ENCODE measurements at regions not wholly inside any gene's neighbourhood (a gene's known extent, or its start where the extent isn't known, plus 50 kb on each side); places are given as distances from the start of the nearest gene placed in this dataset.

GRCh38 chr22:49507607-49508292 lies 319.9 kb downstream of the BRD1 start:
- Histone ChIP-seq H3K9me3 (peaks cover 0 to 14% of the 10 kb centered on the region in 2 donors), H3K4me3 (no peak overlapping the region), H3K36me3 (no peaks in the 10 kb centered on the region), H3K27ac (no peak overlapping the region), H3K27me3 (no peaks in the 10 kb centered on the region), H3K4me1 (no peaks in the 10 kb centered on the region)
- TF ChIP-seq CTCF (IDR thresholded peaks at IDR 0.05): no peak
- DNase-seq (ENCODE audit: low spot score): no peak

DNA sequence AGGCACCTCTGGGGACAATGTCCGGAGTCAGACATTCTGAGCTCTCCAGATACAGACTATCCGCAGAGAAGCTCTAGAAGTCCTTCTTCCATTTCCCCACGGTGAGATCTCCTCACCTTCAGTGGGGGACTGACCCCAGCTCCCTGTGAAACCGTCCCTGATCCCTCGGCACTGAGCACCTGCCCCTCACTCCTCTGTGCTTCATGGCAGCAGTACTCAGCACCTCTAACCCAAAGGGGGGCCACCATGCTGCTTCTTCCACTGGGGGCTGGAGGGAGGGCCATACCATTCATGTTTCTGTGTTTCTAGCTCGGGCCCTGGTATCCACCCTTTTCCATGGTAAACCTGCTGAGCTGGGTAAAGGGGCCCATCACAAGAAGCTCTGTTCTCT lies 321.7 kb downstream of the BRD1 start:
- no peak for TF ChIP-seq CTCF (IDR thresholded peaks at IDR 0.05)
- no peaks in the 10 kb centered on the region for H3K4me1 ChIP-seq
- no peak overlapping the region for H3K4me3 ChIP-seq
- DNase-seq (ENCODE audit: low spot score): no peak
- H3K27me3 ChIP-seq: no peaks in the 10 kb centered on the region
- no peak overlapping the region for H3K27ac ChIP-seq
- no peaks in the 10 kb centered on the region for H3K36me3 ChIP-seq
- peaks cover 0 to 10% of the 10 kb centered on the region in 2 donors for H3K9me3 ChIP-seq

- DNase-seq (ENCODE audit: low spot score): no peak
- Histone ChIP-seq H3K4me3 (no peak overlapping the region), H3K27me3 (no peaks in the 10 kb centered on the region), H3K4me1 (no peaks in the 10 kb centered on the region), H3K27ac (no peak overlapping the region), H3K36me3 (no peaks in the 10 kb centered on the region), H3K9me3 (peaks cover 0 to 4% of the 10 kb centered on the region in 2 donors)
- no peak for TF ChIP-seq CTCF (IDR thresholded peaks at IDR 0.05)
Measured at GRCh38 chr22:49505337-49506009, 322.2 kb downstream of the BRD1 start.

- Histone ChIP-seq H3K36me3 (no peaks in the 10 kb centered on the region), H3K27me3 (no peaks in the 10 kb centered on the region), H3K4me1 (no peaks in the 10 kb centered on the region), H3K27ac (no peak overlapping the region), H3K9me3 (no peaks in the 10 kb centered on the region), H3K4me3 (no peak overlapping the region)
- TF ChIP-seq CTCF (IDR thresholded peaks at IDR 0.05): no peak
- DNase-seq (ENCODE audit: low spot score): no peak
Measured at GRCh38 chr22:49503896-49504521, 323.7 kb downstream of the BRD1 start.

GRCh38 chr22:49503321-49503720 lies 324.4 kb downstream of the BRD1 start:
- no peak for TF ChIP-seq CTCF (IDR thresholded peaks at IDR 0.05)
- H3K9me3 ChIP-seq: no peaks in the 10 kb centered on the region
- no peaks in the 10 kb centered on the region for H3K27me3 ChIP-seq
- no peaks in the 10 kb centered on the region for H3K4me1 ChIP-seq
- no peak overlapping the region for H3K27ac ChIP-seq
- H3K36me3 ChIP-seq: no peaks in the 10 kb centered on the region
- no peak overlapping the region for H3K4me3 ChIP-seq
- DNase-seq (ENCODE audit: low spot score): no peak

All from right atrium auricular region (tissue), 2 donors.